Superior temporal gyrus (tissue), 1 donor: ENCODE measurements at regions not wholly inside any gene's neighbourhood (a gene's known extent, or its start where the extent isn't known, plus 50 kb on each side); places are given as distances from the start of the nearest gene placed in this dataset.

Experiments
- DNase-seq: peaks from one replicate; pipeline ENCODE4 v3.0.0-alpha.2; 2016; ENCODE audit errors: extremely low spot score

DNA sequence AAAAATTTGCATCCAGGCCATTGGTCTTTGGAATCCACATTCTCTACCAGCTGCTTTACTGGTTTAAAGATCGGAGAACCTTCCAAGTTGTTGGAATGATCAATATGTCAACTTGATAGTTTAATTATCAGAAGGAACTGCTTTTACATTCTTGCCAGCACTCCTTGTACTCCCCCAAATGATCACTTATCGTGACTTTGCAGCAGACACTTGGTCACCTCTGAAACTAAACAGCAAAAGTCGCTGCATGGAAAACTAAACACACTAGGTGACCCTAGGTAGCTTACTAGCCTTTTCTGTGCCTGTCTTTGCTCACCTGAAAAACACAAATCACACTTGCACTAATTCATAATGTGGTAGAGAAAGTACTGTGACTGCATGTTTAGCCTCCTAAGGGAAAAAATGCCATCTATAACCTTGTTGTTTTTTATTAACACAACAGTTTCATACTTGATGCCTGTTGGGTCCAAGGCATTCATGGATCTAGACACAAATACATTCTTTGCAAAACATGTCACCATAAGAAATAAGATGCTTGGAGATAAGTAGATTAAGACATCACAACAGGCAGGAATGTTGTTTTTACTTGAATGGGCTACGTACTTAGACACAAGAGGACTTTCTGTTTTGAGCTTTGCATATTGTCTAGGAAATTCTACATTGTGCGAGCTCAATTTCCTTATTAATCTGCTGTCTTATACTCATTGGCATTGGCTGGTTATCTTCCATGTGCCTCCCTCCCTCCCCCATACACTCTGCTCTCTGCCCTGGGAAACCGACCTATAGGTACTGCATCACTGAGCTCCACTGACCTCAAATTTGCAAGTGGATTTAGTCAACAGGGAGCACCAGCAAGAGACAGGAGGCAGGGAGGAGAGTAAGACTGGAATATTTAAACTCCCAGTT is 219.1 kb upstream of the STK17B start:
- no peak for DNase-seq

DNA sequence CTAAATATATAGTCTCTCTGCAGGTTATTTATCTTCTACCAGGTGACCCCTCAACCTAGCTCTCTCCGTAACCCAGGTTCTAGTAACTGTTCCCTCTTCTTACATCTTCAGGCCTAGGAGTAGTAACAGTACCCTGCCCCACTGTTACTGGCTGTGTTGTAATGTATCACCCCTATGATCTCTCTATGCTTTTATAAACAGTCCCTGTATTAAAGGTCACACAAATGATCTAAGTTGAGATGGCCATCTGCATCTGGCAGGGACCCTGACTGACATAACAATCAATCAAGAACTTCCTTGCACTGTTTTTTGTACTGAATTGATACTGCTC is 219.7 kb upstream of the STK17B start:
- no peak for DNase-seq

GRCh38 chr2:196399096-196399495 is 227.7 kb upstream of the STK17B start:
- no peak for DNase-seq

DNA sequence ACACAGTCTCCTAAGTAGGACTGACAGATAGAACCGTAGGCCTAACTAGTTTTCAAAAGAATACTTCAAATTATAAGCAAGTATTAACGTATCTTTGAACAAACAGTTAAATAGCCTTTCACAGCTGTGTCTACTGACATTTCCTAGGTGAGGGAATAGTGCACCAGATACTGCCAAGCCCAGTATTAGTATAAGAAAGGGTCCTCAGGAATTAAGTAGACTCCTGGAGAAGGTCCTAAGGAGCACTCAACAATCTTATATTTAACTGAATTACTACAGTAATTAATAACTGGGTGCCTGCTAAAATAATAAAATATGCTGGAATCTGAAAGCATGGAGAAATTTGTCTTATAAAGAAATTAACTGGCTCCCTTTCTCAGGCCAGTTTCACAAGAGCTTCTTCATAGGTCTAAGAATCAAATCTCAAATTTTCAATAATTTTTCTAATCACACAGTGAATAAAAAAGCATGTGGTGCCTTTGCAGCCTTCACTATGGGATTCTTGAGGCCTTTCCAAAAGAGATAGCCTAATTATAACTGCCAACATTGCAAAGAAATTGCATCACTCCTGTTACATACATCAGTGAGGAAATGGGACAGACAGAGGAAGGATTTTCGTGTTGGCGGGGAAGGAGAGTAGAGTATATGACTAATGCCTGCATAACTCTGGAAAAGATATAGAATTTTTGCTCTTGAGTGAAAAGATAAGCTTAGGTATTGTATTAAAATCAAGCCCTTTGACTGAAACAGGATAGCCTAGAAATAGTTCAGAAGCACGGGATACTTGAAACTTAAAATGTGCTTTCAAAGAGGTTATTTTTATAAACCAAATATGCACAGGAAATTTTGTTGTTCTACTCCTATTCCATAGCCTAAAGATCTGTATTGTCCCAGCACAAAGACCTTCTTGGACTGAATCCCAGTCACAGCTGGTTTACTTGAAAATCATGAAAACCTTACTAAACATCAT is 228.6 kb upstream of the STK17B start:
- peak; percentile 72 for DNase-seq

- DNase-seq: no peak
Measured at GRCh38 chr2:196403471-196403870, 232.1 kb upstream of the STK17B start.

GRCh38 chr2:196404276-196404675 is 232.9 kb upstream of the STK17B start:
- DNase-seq: no peak

GRCh38 chr2:196407675-196408264 is 231.7 kb upstream of the CCDC150 start:
- no peak for DNase-seq

GRCh38 chr2:196409376-196409775 is 230.1 kb upstream of the CCDC150 start:
- DNase-seq: no peak

DNA sequence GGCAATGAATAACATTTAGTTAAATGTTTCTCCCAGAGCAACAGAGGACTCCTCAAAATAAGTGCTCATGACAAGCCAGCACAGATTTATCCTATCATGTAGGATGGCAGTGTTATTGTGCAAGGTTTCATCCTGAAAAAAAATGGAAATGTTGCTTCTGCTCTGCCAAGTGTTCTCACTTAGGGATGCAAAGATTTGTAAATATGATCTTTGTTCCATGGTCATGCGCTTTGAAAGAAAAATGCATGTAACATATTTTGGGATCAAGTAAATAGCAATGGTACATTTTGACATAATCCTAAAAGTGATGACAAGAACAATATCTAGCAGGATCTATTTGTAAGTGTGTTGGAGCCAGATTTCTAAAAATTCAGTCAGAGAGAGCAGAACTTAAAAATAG is 229.5 kb upstream of the CCDC150 start:
- DNase-seq: peak; percentile 67

DNA sequence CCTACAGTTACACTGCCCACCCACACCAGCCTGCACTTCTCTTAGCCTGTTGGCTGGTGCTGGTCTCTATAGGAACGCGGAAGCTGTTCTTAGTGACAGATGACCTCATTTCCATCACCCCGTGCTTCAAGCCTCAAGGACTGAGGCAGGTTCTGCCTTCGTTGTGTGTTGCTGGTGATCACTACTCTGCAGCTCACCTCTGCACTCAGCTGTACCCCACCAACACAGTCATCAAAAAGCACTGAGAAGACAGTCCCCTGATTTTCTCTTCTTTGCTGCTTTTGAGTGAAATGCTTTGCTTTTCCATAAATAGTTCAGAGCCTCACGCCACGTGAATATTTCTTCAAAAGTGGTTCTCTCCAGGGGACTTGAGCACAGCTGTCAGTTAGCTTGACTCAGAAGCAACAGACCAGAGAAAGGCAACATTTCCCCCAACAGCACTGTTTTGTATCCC is 225.7 kb upstream of the CCDC150 start:
- no peak for DNase-seq

- no peak for DNase-seq
Measured at GRCh38 chr2:196415384-196415783, 224.1 kb upstream of the CCDC150 start.

DNA sequence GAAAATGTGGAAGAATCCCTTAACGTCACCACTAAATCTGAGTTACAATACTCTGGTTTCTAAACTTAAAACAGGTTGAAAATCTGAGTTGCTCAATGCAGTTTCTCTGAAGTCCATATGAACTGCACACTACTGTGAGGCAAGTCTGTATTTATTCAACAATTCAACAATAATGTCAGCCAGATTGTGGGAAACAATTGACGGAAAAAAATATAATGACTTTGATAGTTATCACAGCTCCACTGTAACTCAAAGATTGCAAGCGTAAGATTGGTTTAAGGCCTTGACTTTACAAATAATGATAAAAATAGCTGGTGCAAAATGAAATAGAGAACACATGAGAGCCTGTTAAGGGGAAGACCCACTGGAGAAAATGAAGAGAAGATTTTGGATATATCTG is 219.4 kb upstream of the CCDC150 start:
- no peak for DNase-seq

GRCh38 chr2:196421880-196422279 is 217.6 kb upstream of the CCDC150 start:
- no peak for DNase-seq

GRCh38 chr2:196422361-196422760 is 217.2 kb upstream of the CCDC150 start:
- no peak for DNase-seq

DNA sequence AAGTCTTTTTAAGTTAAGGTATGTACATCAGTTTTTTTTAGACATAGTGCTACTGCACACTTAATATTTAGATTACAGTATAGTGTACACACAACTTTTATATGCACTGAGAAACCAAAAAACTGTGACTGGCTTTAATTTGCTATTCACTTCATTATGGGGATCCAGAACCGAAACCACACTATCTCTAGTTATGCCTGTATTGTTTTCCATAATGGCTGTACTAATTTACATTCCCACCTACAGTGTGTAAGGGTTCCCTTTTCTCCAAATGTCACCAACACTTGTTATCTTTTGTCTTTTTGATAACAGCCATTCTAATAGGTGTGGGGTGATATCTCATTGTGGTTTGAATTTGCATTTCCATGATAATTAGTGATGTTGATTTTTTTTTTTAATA is 213.4 kb upstream of the CCDC150 start:
- DNase-seq: no peak

GRCh38 chr2:196427986-196428634 is 211.4 kb upstream of the CCDC150 start:
- DNase-seq: no peak

GRCh38 chr2:196431076-196431475 is 208.4 kb upstream of the CCDC150 start:
- no peak for DNase-seq

- no peak for DNase-seq
Measured at GRCh38 chr2:196431957-196432356, 207.6 kb upstream of the CCDC150 start.

DNA sequence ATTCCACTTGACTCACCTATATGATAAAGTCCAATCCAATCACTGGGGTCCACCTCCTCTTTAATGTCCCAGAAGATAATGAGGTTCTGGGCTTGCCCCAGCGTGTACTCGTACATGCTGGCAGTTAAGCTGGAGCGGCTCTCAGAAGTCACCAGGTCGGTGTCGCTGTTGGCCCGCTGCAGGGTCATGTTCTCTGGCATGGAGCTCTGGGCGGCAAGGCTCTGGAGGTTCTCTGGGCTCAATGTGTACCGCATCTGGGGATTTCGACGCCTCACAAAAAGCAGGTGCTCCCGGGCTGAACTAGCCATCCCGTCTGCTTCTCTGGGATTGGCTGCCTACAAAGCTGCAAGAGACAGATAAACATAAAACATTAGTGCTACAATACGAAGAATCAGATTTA is 206.4 kb upstream of the CCDC150 start:
- no peak for DNase-seq

- no peak for DNase-seq
Measured at GRCh38 chr2:196434217-196434616, 205.3 kb upstream of the CCDC150 start.

DNA sequence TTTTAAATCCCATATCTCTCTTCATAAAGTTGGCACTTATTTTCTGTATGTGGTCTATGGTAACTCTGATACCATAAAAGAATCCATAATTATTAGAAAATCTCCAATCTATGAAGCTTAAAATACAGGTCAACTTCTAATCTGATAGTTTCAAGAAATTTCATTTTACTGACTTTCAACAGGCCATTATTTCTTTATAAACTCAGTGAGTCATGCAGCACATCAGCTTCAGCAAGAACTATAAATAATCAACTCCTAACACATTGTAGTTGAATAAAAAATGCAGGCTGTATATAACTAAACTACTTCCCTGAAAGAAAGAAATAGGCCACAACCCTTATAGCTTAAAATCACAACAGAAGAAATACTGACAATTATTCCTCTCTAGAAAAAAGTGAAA is 204.3 kb upstream of the CCDC150 start:
- DNase-seq: no peak

GRCh38 chr2:196437626-196438025 is 201.9 kb upstream of the CCDC150 start:
- no peak for DNase-seq
